ENCODE measurements at regions not wholly inside any gene's neighbourhood (a gene's known extent, or its start where the extent isn't known, plus 50 kb on each side); places are given as distances from the start of the nearest gene placed in this dataset.
A peak's percentile ranks its signal among the peaks of the same experiment; 100 is the strongest.

- no peak for DNase-seq (ENCODE audit: low read depth)
Observed at GRCh38 chr10:44054046-44054445, 330.9 kb downstream of the CXCL12 start.

- no peak for DNase-seq (ENCODE audit: low read depth)
Observed at GRCh38 chr10:44053391-44053790, 331.5 kb downstream of the CXCL12 start.

- peak; percentile 50 for DNase-seq (ENCODE audit: low read depth)
Observed at GRCh38 chr10:44051584-44052385, 333.1 kb downstream of the CXCL12 start.

- DNase-seq (ENCODE audit: low read depth): no peak
Observed at GRCh38 chr10:44051091-44051490, 333.8 kb downstream of the CXCL12 start.

- no peak for DNase-seq (ENCODE audit: low read depth)
Observed at GRCh38 chr10:44049301-44050015, 335.4 kb downstream of the CXCL12 start.

- no peak for DNase-seq (ENCODE audit: low read depth)
Observed at GRCh38 chr10:44047361-44047760, 337.5 kb downstream of the CXCL12 start.

- DNase-seq (ENCODE audit: low read depth): no peak
Observed at GRCh38 chr10:44046605-44047004, 338.3 kb downstream of the CXCL12 start.

- no peak for DNase-seq (ENCODE audit: low read depth)
Observed at GRCh38 chr10:44045020-44045419, 339.9 kb downstream of the CXCL12 start.

- DNase-seq (ENCODE audit: low read depth): no peak
Observed at GRCh38 chr10:44044549-44044948, 340.3 kb downstream of the CXCL12 start.

GRCh38 chr10:44043646-44044375, 341.1 kb downstream of the CXCL12 start:
- no peak for DNase-seq (ENCODE audit: low read depth)

- no peak for DNase-seq (ENCODE audit: low read depth)
Observed at GRCh38 chr10:44042926-44043602, 341.8 kb downstream of the CXCL12 start.

GRCh38 chr10:44042075-44042770, 342.7 kb downstream of the CXCL12 start:
- no peak for DNase-seq (ENCODE audit: low read depth)

GRCh38 chr10:44039599-44039998, 345.3 kb downstream of the CXCL12 start:
- DNase-seq (ENCODE audit: low read depth): no peak

- DNase-seq (ENCODE audit: low read depth): no peak
Observed at GRCh38 chr10:44036425-44036824, 348.5 kb downstream of the CXCL12 start.

- DNase-seq (ENCODE audit: low read depth): no peak
Observed at GRCh38 chr10:44035474-44036197, 349.3 kb downstream of the CXCL12 start.

- DNase-seq (ENCODE audit: low read depth): no peak
Observed at GRCh38 chr10:44034946-44035345, 350.0 kb downstream of the CXCL12 start.

GRCh38 chr10:44033008-44033407, 351.9 kb downstream of the CXCL12 start:
- peak; percentile 30 for DNase-seq (ENCODE audit: low read depth)

- no peak for DNase-seq (ENCODE audit: low read depth)
Observed at GRCh38 chr10:44032216-44032615, 352.7 kb downstream of the CXCL12 start.

GRCh38 chr10:44030738-44031137, 354.2 kb downstream of the CXCL12 start:
- no peak for DNase-seq (ENCODE audit: low read depth)

- DNase-seq (ENCODE audit: low read depth): no peak
Observed at GRCh38 chr10:44030132-44030531, 354.8 kb downstream of the CXCL12 start.

Data from HS-5 (cell line).